Esophagus squamous epithelium (tissue), 5 donors: ENCODE measurements at regions not wholly inside any gene's neighbourhood (a gene's known extent, or its start where the extent isn't known, plus 50 kb on each side); places are given as distances from the start of the nearest gene placed in this dataset.

Experiments
- DNase-seq: peaks from one replicate; lab custom pipeline; 2025; lab: John Stamatoyannopoulos, UW
- H3K27ac ChIP-seq, 4 donors: fragments of 200-600 bp; sonication (generic); one replicate each; pipeline ENCODE4 v1.5.1; 2016 to 2019; ENCODE audit warnings: mild to moderate bottlenecking in 1 of 4
- H3K27me3 ChIP-seq, 4 donors: fragments of 200-600 bp; sonication (generic); 1 replicate in 3 of 4; 2 replicates in 1 of 4; pipeline versions ENCODE4 v1.5.1 to v1.6.0; 2017 to 2021; ENCODE audit warnings: antibody characterized with exemption in 1 of 4
- H3K36me3 ChIP-seq, 3 donors: fragments of 200-600 bp; sonication (generic); one replicate each; pipeline ENCODE4 v1.5.1; 2016 to 2019
- H3K4me1 ChIP-seq, 3 donors: fragments of 200-600 bp; sonication (generic); one replicate each; pipeline ENCODE4 v1.5.1; 2017 to 2019
- H3K4me3 ChIP-seq, 4 donors: fragments of 200-600 bp; sonication (generic); 1 replicate in 3 of 4; 2 replicates in 1 of 4; pipeline ENCODE4 v1.5.1; 2016 to 2019; ENCODE audit warnings: mild to moderate bottlenecking in 2 of 4, moderate library complexity in 1 of 4
- H3K9me3 ChIP-seq, 3 donors: fragments of 200-600 bp; sonication (generic); one replicate each; pipeline ENCODE4 v1.5.1; 2016 to 2019
- POLR2A ChIP-seq, 4 donors: fragments of 450-650 bp; IDR thresholded peaks; one replicate each; pipeline ENCODE4 v1.6.1; 2017; ENCODE audit warnings: antibody characterized with exemption in 4 of 4, mild to moderate bottlenecking in 4 of 4, moderate library complexity in 3 of 4
- WGBS, 2 donors: methylation state at CpG; one replicate each; pipeline ENCODE4 v1.1.5; 2018; 5-methylcytosine and 5-hydroxymethylcytosine counted together
- intact Hi-C: fragments of 100-400 bp; cut with DNase I; formaldehyde crosslinking; loops from one replicate; pipeline ENCODE4 v1.15.0; 2022
- TF ChIP-seq, protein P1 (sequence below), 6 experiments: fragments of 450-650 bp in 4 of 6; fragments of 200-600 bp in 2 of 6; sonication (generic) in 2 of 6; IDR thresholded peaks; one replicate each; pipeline ENCODE4 v1.5.1; 2016 to 2019; ENCODE audit warnings: antibody characterized with exemption in 6 of 6, mild to moderate bottlenecking in 4 of 6, moderate library complexity in 4 of 6
- donor health status: DM: yes; HTN: yes; CAD: no.

DNA sequence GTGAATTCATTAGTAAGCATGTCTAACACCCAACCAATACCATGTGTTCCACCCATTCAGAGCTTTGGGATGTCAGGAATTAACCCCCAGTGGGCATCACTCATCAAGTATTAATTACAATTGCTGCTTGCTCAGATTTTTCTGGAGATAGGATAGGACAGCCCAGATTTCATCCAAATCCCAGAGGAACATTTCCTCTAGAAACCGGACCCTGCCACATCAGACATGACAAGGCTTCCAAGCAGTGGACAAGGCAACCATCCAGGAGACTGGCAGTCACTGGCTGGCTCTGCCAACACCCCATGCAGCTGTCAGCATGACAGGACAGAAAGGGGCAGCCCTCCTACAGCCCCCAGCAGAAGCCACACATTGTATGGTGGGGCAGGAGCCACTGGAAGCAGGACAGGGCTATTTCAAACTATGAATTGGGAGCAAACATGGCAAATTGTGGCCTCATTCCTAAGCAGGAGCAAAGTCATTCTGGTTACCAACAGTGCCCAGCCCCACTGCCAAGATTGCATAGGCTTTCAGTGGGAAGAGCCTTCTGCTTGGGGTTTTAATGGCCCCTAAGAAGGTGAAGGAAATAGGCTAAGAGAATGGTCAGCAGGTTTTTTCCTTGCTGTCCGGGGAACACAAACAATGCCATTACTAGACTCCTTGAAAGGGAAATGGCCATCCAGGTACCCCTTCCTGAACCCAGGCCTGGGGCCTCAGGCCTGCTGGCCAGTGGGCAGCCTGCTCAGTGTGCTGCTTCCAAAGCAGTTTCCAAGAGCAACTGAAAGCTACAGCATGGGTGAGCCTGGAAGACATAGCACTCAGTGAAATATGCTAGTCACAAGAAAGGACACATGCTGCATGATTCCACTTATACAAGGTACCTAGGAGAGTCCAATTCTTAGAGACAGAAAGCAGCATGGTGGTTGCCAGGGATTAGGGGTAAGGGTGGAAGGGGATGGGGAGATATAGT is 294.7 kb upstream of the SLC30A5 start:
- intact Hi-C loops = no loop called here
- H3K4me1 ChIP-seq = no peaks in the 10 kb centered on the region
- no peak for DNase-seq
- no peak overlapping the region for H3K27ac ChIP-seq
- no peaks in the 10 kb centered on the region for H3K36me3 ChIP-seq
- no peaks in the 10 kb centered on the region for H3K9me3 ChIP-seq
- 100% methylated on average over 1 of the region's 2 CpGs; no CpG with 5 or more reads in 1 of the 2 donors for WGBS, 2 donors
- H3K4me3 ChIP-seq = no peak overlapping the region
- no peaks in the 10 kb centered on the region for H3K27me3 ChIP-seq
- TF ChIP-seq, protein P1, sequence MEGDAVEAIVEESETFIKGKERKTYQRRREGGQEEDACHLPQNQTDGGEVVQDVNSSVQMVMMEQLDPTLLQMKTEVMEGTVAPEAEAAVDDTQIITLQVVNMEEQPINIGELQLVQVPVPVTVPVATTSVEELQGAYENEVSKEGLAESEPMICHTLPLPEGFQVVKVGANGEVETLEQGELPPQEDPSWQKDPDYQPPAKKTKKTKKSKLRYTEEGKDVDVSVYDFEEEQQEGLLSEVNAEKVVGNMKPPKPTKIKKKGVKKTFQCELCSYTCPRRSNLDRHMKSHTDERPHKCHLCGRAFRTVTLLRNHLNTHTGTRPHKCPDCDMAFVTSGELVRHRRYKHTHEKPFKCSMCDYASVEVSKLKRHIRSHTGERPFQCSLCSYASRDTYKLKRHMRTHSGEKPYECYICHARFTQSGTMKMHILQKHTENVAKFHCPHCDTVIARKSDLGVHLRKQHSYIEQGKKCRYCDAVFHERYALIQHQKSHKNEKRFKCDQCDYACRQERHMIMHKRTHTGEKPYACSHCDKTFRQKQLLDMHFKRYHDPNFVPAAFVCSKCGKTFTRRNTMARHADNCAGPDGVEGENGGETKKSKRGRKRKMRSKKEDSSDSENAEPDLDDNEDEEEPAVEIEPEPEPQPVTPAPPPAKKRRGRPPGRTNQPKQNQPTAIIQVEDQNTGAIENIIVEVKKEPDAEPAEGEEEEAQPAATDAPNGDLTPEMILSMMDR (IDR thresholded peaks at IDR 0.05) = no peak
- no peak for TF ChIP-seq POLR2A (IDR thresholded peaks at IDR 0.05)

DNA sequence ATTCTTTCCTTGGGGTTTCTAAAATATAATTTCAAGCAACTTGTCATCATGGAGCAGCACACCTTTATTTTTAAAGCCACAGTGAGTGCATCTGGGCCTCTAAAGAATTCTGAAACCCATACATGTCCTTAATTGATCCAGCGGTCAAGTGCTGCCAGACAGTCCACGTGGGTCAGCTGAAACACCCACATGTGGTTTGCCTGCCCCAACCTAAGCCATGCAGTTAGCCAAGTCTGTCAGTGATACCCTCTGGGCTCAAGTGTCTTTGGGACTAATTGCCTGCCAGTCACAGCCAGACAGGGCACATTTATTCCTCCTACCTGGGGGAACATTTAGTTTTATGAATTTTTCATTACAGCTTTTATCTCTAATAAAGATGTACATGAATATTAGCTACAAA is 291.4 kb upstream of the SLC30A5 start:
- intact Hi-C loops = no loop called here

DNA sequence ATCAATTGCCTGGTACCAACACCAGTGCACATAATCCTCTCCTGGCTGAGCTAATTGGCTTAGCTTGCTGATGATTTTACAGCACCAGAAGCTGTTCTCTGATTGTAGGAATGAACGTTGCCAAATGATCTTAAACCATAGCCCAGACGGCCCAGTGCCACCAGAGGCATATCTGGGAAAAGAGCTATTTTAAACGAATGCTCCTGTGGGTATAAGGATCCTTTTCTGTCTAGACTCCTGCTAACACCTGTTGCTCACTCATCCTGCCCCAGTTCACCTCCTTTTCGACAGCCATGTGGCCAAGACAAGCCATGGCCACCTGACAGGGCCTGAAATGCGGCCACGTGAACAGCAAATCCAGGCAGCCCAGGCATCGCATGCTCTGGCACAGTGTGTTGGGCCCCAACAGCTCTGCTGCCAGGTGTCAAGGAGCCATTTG is 289.9 kb upstream of the SLC30A5 start:
- H3K36me3 ChIP-seq = no peaks in the 10 kb centered on the region
- no peak overlapping the region for H3K4me3 ChIP-seq
- no peak for TF ChIP-seq POLR2A (IDR thresholded peaks at IDR 0.05)
- TF ChIP-seq, protein P1 (IDR thresholded peaks at IDR 0.05) = no peak
- 61 to 74% methylated on average over 3 to 4 of the region's 7 CpGs for WGBS, 2 donors
- no peaks in the 10 kb centered on the region for H3K27me3 ChIP-seq
- DNase-seq = no peak
- intact Hi-C loops = no loop called here
- H3K4me1 ChIP-seq = no peaks in the 10 kb centered on the region
- no peak overlapping the region for H3K27ac ChIP-seq
- H3K9me3 ChIP-seq = peaks cover 0 to 3% (median 0%) of the 10 kb centered on the region in 3 donors

More for the DNA sequence above, 291.4 kb upstream of the SLC30A5 start:
- Histone ChIP-seq H3K36me3 (no peaks in the 10 kb centered on the region), H3K9me3 (peaks cover 0 to 3% (median 0%) of the 10 kb centered on the region in 3 donors), H3K4me1 (no peaks in the 10 kb centered on the region), H3K27me3 (no peaks in the 10 kb centered on the region), H3K4me3 (no peak overlapping the region), H3K27ac (no peak overlapping the region)
- 62 to 93% methylated on average over 2 of the region's 2 CpGs for WGBS, 2 donors
- no peak for TF ChIP-seq POLR2A (IDR thresholded peaks at IDR 0.05)
- TF ChIP-seq, protein P1 (IDR thresholded peaks at IDR 0.05) = no peak
- DNase-seq = no peak

DNA sequence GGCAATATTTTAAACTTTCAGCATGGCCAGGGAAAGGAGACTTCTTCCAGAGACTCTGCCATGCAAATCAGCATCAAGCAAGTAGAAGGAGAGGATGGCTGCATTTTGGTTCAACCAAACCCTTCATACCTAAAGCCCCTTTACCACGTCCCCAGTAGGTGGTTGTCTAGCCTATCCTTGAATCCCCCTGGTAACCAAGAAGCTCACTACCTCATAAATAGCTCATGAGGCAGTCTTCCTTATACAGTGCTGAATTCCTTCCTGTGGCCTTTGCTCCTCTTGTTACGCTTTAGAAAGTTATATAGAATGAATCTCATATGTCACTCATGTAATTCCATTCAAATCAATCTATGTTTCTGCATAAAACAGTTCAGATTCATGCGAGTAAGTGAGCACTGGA is 289.5 kb upstream of the SLC30A5 start:
- no peaks in the 10 kb centered on the region for H3K36me3 ChIP-seq
- no peak for DNase-seq
- no peaks in the 10 kb centered on the region for H3K4me1 ChIP-seq
- intact Hi-C loops = no loop called here
- no peak overlapping the region for H3K27ac ChIP-seq
- 85 to 95% methylated on average over 3 of the region's 3 CpGs for WGBS, 2 donors
- no peak overlapping the region for H3K4me3 ChIP-seq
- TF ChIP-seq, protein P1 (IDR thresholded peaks at IDR 0.05) = no peak
- no peak for TF ChIP-seq POLR2A (IDR thresholded peaks at IDR 0.05)
- H3K9me3 ChIP-seq = peaks cover 0 to 3% (median 0%) of the 10 kb centered on the region in 3 donors
- H3K27me3 ChIP-seq = no peaks in the 10 kb centered on the region

DNA sequence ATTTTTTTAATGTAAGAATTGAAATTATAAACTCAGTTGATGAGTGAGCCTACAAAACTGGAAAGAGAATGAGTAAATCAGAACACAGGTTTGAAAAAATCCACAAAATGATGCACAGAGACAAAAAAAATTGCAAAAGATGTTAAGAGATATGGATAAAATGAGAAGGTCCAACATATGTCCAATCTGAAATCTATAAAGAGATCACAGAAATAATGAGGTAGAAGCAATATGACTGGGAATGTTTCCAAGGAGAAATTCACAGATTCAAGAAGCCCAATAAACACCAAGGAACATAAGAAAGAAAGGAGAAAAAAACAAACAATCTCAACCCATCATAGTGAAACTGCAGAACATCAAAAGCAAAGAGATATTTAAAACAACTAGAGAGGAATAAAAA is 288.4 kb upstream of the SLC30A5 start:
- intact Hi-C loops = no loop called here
- TF ChIP-seq, protein P1 (IDR thresholded peaks at IDR 0.05) = no peak
- no peak for TF ChIP-seq POLR2A (IDR thresholded peaks at IDR 0.05)
- H3K9me3 ChIP-seq = peaks cover 0 to 3% (median 0%) of the 10 kb centered on the region in 3 donors
- H3K36me3 ChIP-seq = no peaks in the 10 kb centered on the region
- no peak overlapping the region for H3K27ac ChIP-seq
- no peak for DNase-seq
- no peak overlapping the region for H3K4me3 ChIP-seq
- no peaks in the 10 kb centered on the region for H3K4me1 ChIP-seq
- H3K27me3 ChIP-seq = no peaks in the 10 kb centered on the region
